Activated B cell treated with CpG ODN at 0.5 μM for 24 hours (primary cell): ENCODE measurements at regions not wholly inside any gene's neighbourhood (a gene's known extent, or its start where the extent isn't known, plus 50 kb on each side); places are given as distances from the start of the nearest gene placed in this dataset.

ENCODE experiments used
- ATAC-seq: fragments of 200-7000 bp; cut with Tn5 transposase; one replicate; pipeline ENCODE4 v1.10.0; 2021; ENCODE audit warnings: low read depth, mild to moderate bottlenecking, moderate library complexity
- CTCF ChIA-PET: fragments of 350-600 bp; sonication (Branson Sonifier 250); formaldehyde crosslinking; loops from one replicate; lab custom pipeline; 2021; ENCODE audit warnings: antibody characterized with exemption; lab: Charles Lee
- POLR2A ChIA-PET: fragments of 350-600 bp; sonication (Branson Sonifier 250); formaldehyde crosslinking; loops from one replicate; lab custom pipeline; 2021; ENCODE audit warnings: antibody characterized with exemption; lab: Charles Lee
- DNase-seq: peaks from one replicate; pipeline ENCODE4 v3.0.0; 2022
- H3K27ac Mint-ChIP-seq: one replicate; pipeline ENCODE4 v1.8.0; 2020; ENCODE audit warnings: mixed read lengths
- H3K27me3 Mint-ChIP-seq: one replicate; pipeline ENCODE4 v1.8.0; 2021; ENCODE audit warnings: mixed read lengths
- H3K36me3 Mint-ChIP-seq: one replicate; pipeline ENCODE4 v1.8.0; 2021; ENCODE audit warnings: low read depth, mixed read lengths
- H3K4me1 Mint-ChIP-seq: one replicate; pipeline ENCODE4 v1.8.0; 2021; ENCODE audit warnings: mixed read lengths
- H3K4me3 Mint-ChIP-seq: one replicate; pipeline ENCODE4 v1.8.0; 2020; ENCODE audit warnings: mild to moderate bottlenecking, mixed read lengths
- H3K9me3 Mint-ChIP-seq: one replicate; pipeline ENCODE4 v1.8.0; 2020; ENCODE audit warnings: mixed read lengths
- CTCF ChIP-seq: fragments of 200-600 bp; IDR thresholded peaks from one replicate; pipeline ENCODE4 v1.8.0; 2022; ENCODE audit warnings: antibody characterized with exemption, mild to moderate bottlenecking
- intact Hi-C: fragments of 100-400 bp; cut with micrococcal nuclease; formaldehyde crosslinking; loops from one replicate; pipeline ENCODE4 v1.15.1; 2024

DNA sequence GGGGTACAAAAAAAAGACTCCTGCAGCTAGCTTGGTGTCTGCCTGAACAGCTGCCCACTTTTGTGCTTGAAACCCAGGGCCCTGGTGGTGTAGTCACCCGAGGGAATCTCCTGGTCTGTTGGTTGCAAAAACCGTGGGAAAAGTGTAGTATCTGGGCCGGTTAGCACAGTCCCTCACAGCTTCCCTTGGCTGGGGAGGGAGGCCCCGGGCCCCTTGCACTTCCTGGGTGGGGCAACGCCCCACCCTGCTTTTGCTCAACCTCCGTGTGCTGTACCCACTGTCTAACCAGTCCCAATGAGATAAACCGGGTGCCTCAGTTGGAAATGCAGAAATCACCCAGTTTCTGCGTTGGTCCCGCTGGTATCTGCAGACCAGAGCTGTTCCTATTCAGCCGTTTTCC, 211.7 kb upstream of the ZPLD1 start:
- Mint-ChIP-seq H3K27me3 (no peaks in the 10 kb centered on the region), H3K36me3 (no peaks in the 10 kb centered on the region), H3K4me3 (peak overlapping the region; percentile 2), H3K4me1 (peaks cover 38% of the 10 kb centered on the region), H3K9me3 (no peaks in the 10 kb centered on the region), H3K27ac (peak overlapping the region; percentile 9)
- CTCF ChIA-PET, result interaction anchor here (0.8 to 11.2 kb wide), 5 partner anchors 23 to 417 kb away, joined by 3 to 847 read pairs (median 34); partner anchors contain the start of gene NFKBIZ
- POLR2A ChIA-PET, result interaction anchor here (0.8 to 3.8 kb wide), 9 partner anchors 287 to 416 kb away, joined by 3 to 31 read pairs (median 6); partner anchors contain the start of gene NFKBIZ
- no peak for TF ChIP-seq CTCF
- no peak for ATAC-seq
- DNase-seq, result no peak
- intact Hi-C loops, result loop anchor here (5.0 to 10.0 kb wide), 2 partner anchors 146 to 708 kb away; partner anchors contain the start of gene SENP7

GRCh38 chr3:102224171-102224570, 210.6 kb upstream of the ZPLD1 start:
- CTCF ChIA-PET, result interaction anchor here (0.6 to 11.2 kb wide), 30 partner anchors 126 to 503 kb away, joined by 3 to 847 read pairs (median 7); partner anchors contain the start of gene NFKBIZ
- ATAC-seq (peak; percentile 72), DNase-seq (no peak)
- intact Hi-C loops, result loop anchor here (1.0 to 10.0 kb wide), 6 partner anchors 147 to 709 kb away; partner anchors contain the start of gene SENP7
- no peak for TF ChIP-seq CTCF
- H3K9me3 Mint-ChIP-seq, result no peaks in the 10 kb centered on the region
- H3K4me3 Mint-ChIP-seq, result no peak overlapping the region
- POLR2A ChIA-PET, result interaction anchor here (1.1 to 3.8 kb wide), 14 partner anchors 227 to 547 kb away, joined by 3 to 31 read pairs (median 18); partner anchors contain the start of genes CEP97 and NFKBIZ
- H3K36me3 Mint-ChIP-seq, result no peaks in the 10 kb centered on the region
- H3K27me3 Mint-ChIP-seq, result no peaks in the 10 kb centered on the region
- H3K27ac Mint-ChIP-seq, result peak overlapping the region; percentile 36
- H3K4me1 Mint-ChIP-seq, result peaks cover 45% of the 10 kb centered on the region

DNA sequence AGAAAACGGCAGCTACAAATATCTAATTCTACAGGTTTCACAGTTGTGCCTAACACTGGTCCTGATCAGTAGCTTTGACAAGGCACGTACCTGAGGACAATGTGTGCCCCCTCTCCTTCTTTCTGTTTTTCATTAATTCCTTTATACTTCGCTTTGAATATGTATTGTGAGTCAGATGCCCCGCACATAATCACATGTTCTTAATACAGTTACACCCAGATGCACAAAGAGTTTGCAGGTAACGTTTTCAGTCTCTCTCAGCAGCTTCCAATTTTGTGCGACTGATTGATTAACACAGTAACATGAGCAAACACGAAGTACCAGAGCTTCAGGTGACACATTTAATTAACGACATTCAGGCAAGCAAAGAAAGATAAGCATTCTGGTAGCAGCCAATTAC, 209.8 kb upstream of the ZPLD1 start:
- intact Hi-C loops, result loop anchor here (1.0 to 10.0 kb wide), 7 partner anchors 166 to 710 kb away; partner anchors contain the start of genes NFKBIZ and SENP7
- ChIA-PET POLR2A (interaction anchor here (0.6 to 3.8 kb wide), 27 partner anchors 167 to 547 kb away, joined by 3 to 31 read pairs (median 5); partner anchors contain the start of genes CEP97 and NFKBIZ), CTCF (interaction anchor here (0.7 to 11.2 kb wide), 68 partner anchors 9 to 549 kb away, joined by 3 to 847 read pairs (median 4); partner anchors contain the start of genes NFKBIZ, NXPE3 and ZBTB11)
- H3K27me3 Mint-ChIP-seq, result no peaks in the 10 kb centered on the region
- DNase-seq, result no peak
- H3K27ac Mint-ChIP-seq, result no peak overlapping the region
- H3K4me1 Mint-ChIP-seq, result peaks cover 51% of the 10 kb centered on the region
- H3K9me3 Mint-ChIP-seq, result no peaks in the 10 kb centered on the region
- no peak for TF ChIP-seq CTCF
- no peaks in the 10 kb centered on the region for H3K36me3 Mint-ChIP-seq
- ATAC-seq, result no peak
- no peak overlapping the region for H3K4me3 Mint-ChIP-seq

DNA sequence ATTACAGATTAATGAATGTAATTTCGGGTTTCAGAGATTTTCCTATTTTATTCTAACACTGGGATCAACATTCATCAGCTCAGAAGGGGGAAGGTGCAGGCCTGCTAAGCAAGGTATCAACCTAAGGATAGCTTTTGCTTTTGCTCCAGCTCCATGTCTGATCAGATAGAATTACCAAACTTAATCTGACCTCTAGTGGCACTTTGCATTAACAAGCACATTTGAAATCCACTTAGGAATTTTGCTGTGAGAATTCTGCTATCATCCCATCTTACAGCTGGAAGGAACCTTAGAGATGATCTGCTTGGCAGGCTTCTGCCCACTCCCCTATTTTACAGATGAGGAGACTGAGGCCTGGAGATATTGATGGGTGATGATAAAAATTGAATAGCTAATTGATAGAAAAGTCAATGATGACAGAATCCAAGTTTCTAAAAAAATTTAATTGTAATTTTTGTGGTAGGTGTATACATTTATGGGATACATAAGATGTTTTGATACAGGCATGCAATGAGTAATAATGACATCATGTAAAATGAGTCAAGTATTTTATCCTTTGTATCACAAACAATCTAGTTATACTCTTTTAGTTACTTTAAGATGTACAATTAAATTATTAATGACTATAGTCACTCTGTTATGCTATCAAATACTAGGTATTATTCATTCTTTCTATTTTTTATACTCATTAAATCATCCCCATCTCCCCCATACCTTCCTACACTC, 209.2 kb upstream of the ZPLD1 start:
- Mint-ChIP-seq H3K27me3 (no peaks in the 10 kb centered on the region), H3K9me3 (no peaks in the 10 kb centered on the region), H3K4me3 (no peak overlapping the region), H3K4me1 (peaks cover 52% of the 10 kb centered on the region), H3K36me3 (no peaks in the 10 kb centered on the region), H3K27ac (no peak overlapping the region)
- intact Hi-C loops, result loop anchor here (1.0 to 10.0 kb wide), 7 partner anchors 167 to 711 kb away; partner anchors contain the start of genes NFKBIZ and SENP7
- ATAC-seq (peak; percentile 45), DNase-seq (no peak)
- no peak for TF ChIP-seq CTCF
- ChIA-PET CTCF (interaction anchor here (0.6 to 11.2 kb wide), 68 partner anchors 9 to 549 kb away, joined by 3 to 847 read pairs (median 4); partner anchors contain the start of genes NFKBIZ, NXPE3 and ZBTB11), POLR2A (interaction anchor here (0.6 to 3.8 kb wide), 28 partner anchors 168 to 652 kb away, joined by 3 to 31 read pairs (median 5); partner anchors contain the start of genes CEP97, NFKBIZ and PCNP)
